Upper lobe of right lung (tissue), 1 donor: ENCODE measurements at regions not wholly inside any gene's neighbourhood (a gene's known extent, or its start where the extent isn't known, plus 50 kb on each side); places are given as distances from the start of the nearest gene placed in this dataset.

Experiments
- ATAC-seq: fragments of 200-7000 bp; cut with Tn5 transposase; one replicate; pipeline ENCODE4 v1.9.1; 2020; ENCODE audit warnings: mild to moderate bottlenecking, moderate library complexity
- DNase-seq: peaks from one replicate; pipeline ENCODE4 v3.0.0-alpha.2; 2020
- H3K27ac ChIP-seq: fragments of 200-600 bp; one replicate; pipeline ENCODE4 v1.8.0; 2022
- H3K27me3 ChIP-seq: fragments of 200-600 bp; one replicate; pipeline ENCODE4 v1.8.0; 2022; ENCODE audit warnings: mild to moderate bottlenecking
- H3K36me3 ChIP-seq: fragments of 200-600 bp; one replicate; pipeline ENCODE4 v1.8.0; 2022
- H3K4me1 ChIP-seq: fragments of 200-600 bp; one replicate; pipeline ENCODE4 v1.8.0; 2022
- H3K4me3 ChIP-seq: fragments of 200-600 bp; one replicate; pipeline ENCODE4 v1.8.0; 2022; ENCODE audit warnings: mild to moderate bottlenecking
- H3K9me3 ChIP-seq: fragments of 200-600 bp; one replicate; pipeline ENCODE4 v1.8.0; 2022
- CTCF ChIP-seq: fragments of 200-600 bp; IDR thresholded peaks from one replicate; pipeline ENCODE4 v1.8.0; 2022; ENCODE audit warnings: antibody characterized with exemption
- intact Hi-C: fragments of 100-400 bp; cut with DNase I; formaldehyde crosslinking; loops from one replicate; pipeline ENCODE4 v1.11.0; 2022
- donor health status: DM: no; HTN: yes; CAD: no; lungs with severe emphysema.

GRCh38 chr12:61107118-61107517 is 1153.1 kb upstream of the USP15 start:
- Histone ChIP-seq H3K27me3 (no peaks in the 10 kb centered on the region), H3K27ac (no peak overlapping the region), H3K4me1 (no peaks in the 10 kb centered on the region), H3K36me3 (no peaks in the 10 kb centered on the region), H3K4me3 (no peak overlapping the region), H3K9me3 (peaks cover 5% of the 10 kb centered on the region)
- intact Hi-C loops: no loop called here
- DNase-seq (no peak), ATAC-seq (no peak)
- no peak for TF ChIP-seq CTCF

- no peaks in the 10 kb centered on the region for H3K9me3 ChIP-seq
- no peaks in the 10 kb centered on the region for H3K4me1 ChIP-seq
- TF ChIP-seq CTCF: no peak
- no peak overlapping the region for H3K27ac ChIP-seq
- intact Hi-C loops: no loop called here
- no peak for DNase-seq
- no peaks in the 10 kb centered on the region for H3K36me3 ChIP-seq
- H3K4me3 ChIP-seq: no peak overlapping the region
- H3K27me3 ChIP-seq: no peaks in the 10 kb centered on the region
- ATAC-seq: no peak
These were observed 1149.0 kb upstream of the USP15 start for GRCh38 chr12:61111218-61111617.

- no peaks in the 10 kb centered on the region for H3K4me1 ChIP-seq
- intact Hi-C loops: no loop called here
These were observed 1122.4 kb upstream of the USP15 start for GRCh38 chr12:61137677-61138414.

GRCh38 chr12:61138415-61138759 is 1121.8 kb upstream of the USP15 start:
- no peaks in the 10 kb centered on the region for H3K27me3 ChIP-seq
- H3K4me3 ChIP-seq: no peak overlapping the region
- H3K4me1 ChIP-seq: no peaks in the 10 kb centered on the region
- no peak for TF ChIP-seq CTCF
- H3K9me3 ChIP-seq: no peaks in the 10 kb centered on the region
- H3K27ac ChIP-seq: no peak overlapping the region
- no peak for ATAC-seq
- intact Hi-C loops: no loop called here
- DNase-seq: no peak
- H3K36me3 ChIP-seq: no peaks in the 10 kb centered on the region

More at GRCh38 chr12:61137677-61138414, 1122.4 kb upstream of the USP15 start:
- no peak overlapping the region for H3K27ac ChIP-seq
- no peak overlapping the region for H3K4me3 ChIP-seq
- no peaks in the 10 kb centered on the region for H3K36me3 ChIP-seq
- ATAC-seq (no peak), DNase-seq (no peak)
- H3K9me3 ChIP-seq: no peaks in the 10 kb centered on the region
- H3K27me3 ChIP-seq: no peaks in the 10 kb centered on the region
- no peak for TF ChIP-seq CTCF

- H3K4me1 ChIP-seq: no peaks in the 10 kb centered on the region
- no peak for TF ChIP-seq CTCF
- no peaks in the 10 kb centered on the region for H3K9me3 ChIP-seq
- no peak overlapping the region for H3K4me3 ChIP-seq
- H3K27ac ChIP-seq: no peak overlapping the region
- DNase-seq (no peak), ATAC-seq (no peak)
- H3K27me3 ChIP-seq: no peaks in the 10 kb centered on the region
- no peaks in the 10 kb centered on the region for H3K36me3 ChIP-seq
- intact Hi-C loops: no loop called here
These were observed 1098.2 kb upstream of the USP15 start for GRCh38 chr12:61161961-61162360.
